ENCODE measurements at regions not wholly inside any gene's neighbourhood (a gene's known extent, or its start where the extent isn't known, plus 50 kb on each side); places are given as distances from the start of the nearest gene placed in this dataset.

DNA sequence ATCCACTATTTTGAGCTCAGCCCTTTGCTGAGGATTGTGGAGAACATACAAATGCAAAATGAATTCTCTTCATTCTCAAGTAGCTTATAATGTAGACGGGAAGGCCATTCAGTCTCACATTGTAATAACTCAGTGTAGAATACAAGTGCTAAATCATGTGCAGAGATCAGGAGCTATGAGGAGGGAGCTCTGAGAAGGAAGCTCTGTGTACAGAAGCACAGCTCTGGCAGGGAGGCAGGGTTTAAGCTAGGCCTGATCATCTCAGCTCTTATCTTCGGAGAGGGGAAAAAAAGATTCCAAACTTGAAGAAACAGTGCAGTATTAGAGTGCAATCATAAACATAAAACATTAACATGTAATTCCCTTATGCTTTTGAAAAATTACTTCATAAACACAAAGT lies 291.1 kb upstream of the SKOR2 start:
- H3K27me3 Mint-ChIP-seq (ENCODE audit: low read depth in 3 of 3), result peaks cover 0 to 5% (median 4%) of the 10 kb centered on the region in 3 donors
- H3K4me3 Mint-ChIP-seq, result no peak overlapping the region

GRCh38 chr18:47531717-47532116 lies 280.3 kb upstream of the SKOR2 start:
- H3K9me3 Mint-ChIP-seq, result peaks cover 0 to 9% (median 5%) of the 10 kb centered on the region in 7 donors
- TF ChIP-seq, protein P1, sequence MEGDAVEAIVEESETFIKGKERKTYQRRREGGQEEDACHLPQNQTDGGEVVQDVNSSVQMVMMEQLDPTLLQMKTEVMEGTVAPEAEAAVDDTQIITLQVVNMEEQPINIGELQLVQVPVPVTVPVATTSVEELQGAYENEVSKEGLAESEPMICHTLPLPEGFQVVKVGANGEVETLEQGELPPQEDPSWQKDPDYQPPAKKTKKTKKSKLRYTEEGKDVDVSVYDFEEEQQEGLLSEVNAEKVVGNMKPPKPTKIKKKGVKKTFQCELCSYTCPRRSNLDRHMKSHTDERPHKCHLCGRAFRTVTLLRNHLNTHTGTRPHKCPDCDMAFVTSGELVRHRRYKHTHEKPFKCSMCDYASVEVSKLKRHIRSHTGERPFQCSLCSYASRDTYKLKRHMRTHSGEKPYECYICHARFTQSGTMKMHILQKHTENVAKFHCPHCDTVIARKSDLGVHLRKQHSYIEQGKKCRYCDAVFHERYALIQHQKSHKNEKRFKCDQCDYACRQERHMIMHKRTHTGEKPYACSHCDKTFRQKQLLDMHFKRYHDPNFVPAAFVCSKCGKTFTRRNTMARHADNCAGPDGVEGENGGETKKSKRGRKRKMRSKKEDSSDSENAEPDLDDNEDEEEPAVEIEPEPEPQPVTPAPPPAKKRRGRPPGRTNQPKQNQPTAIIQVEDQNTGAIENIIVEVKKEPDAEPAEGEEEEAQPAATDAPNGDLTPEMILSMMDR (IDR thresholded peaks at IDR 0.05), result no peak

More for the DNA sequence above, 291.1 kb upstream of the SKOR2 start:
- H3K9ac ChIP-seq (ENCODE audit: insufficient read depth, low read length, poor library complexity, severe bottlenecking), result no peak overlapping the region
- H3K4me1 Mint-ChIP-seq, result no peaks in the 10 kb centered on the region
- no peaks in the 10 kb centered on the region for H3K4me1 ChIP-seq (ENCODE audit: control insufficient read depth in 1 of 2, insufficient read depth in 2 of 2, low read length in 2 of 2)
- H3K4me3 ChIP-seq (replicated peaks in 1 of 3; ENCODE audit: low read depth in 2 of 3, low read length in 3 of 3), result no peak overlapping the region
- intact Hi-C loops (cut with micrococcal nuclease), result no loop called here
- WGBS (ENCODE audit: insufficient coverage), result no CpG with 5 or more reads among the region's 2 CpGs
- no peaks in the 10 kb centered on the region for H3K27me3 ChIP-seq (ENCODE audit: control insufficient read depth in 2 of 2, insufficient read depth in 2 of 2, low read length in 2 of 2)
- TF ChIP-seq, protein P1 (IDR thresholded peaks at IDR 0.05), result no peak
- no peak for DNase-seq
- no peak overlapping the region for H3K27ac ChIP-seq (ENCODE audit: low read depth in 1 of 2, low read length in 2 of 2)
- no peaks in the 10 kb centered on the region for H3K36me3 ChIP-seq (replicated peaks in 1 of 2; ENCODE audit: control insufficient read depth in 1 of 2, insufficient read depth in 2 of 2, low read length in 2 of 2)
- H4K20me1 ChIP-seq (ENCODE audit: insufficient read depth, low read length), result no peaks in the 10 kb centered on the region
- H3K79me2 ChIP-seq (ENCODE audit: insufficient read depth, low read length), result no peaks in the 10 kb centered on the region
- H2AFZ ChIP-seq (ENCODE audit: insufficient read depth, low read depth, low read length, poor library complexity, severe bottlenecking), result no peak overlapping the region
- H3K9me3 Mint-ChIP-seq, result peaks cover 0 to 5% (median 3%) of the 10 kb centered on the region in 7 donors
- H3K27ac Mint-ChIP-seq, result no peak overlapping the region
- no peaks in the 10 kb centered on the region for H3K36me3 Mint-ChIP-seq
- no peak overlapping the region for H3K4me2 ChIP-seq (replicated peaks; ENCODE audit: extremely low read depth, low read length, poor library complexity, severe bottlenecking)
- no peaks in the 10 kb centered on the region for H3K9me3 ChIP-seq (replicated peaks in 1 of 2; ENCODE audit: control insufficient read depth in 1 of 2, insufficient read depth in 1 of 2, low read length in 2 of 2)

More at GRCh38 chr18:47531717-47532116, 280.3 kb upstream of the SKOR2 start:
- Mint-ChIP-seq H3K27me3 (ENCODE audit: low read depth in 3 of 3) (peaks cover 21 to 24% (median 23%) of the 10 kb centered on the region in 3 donors), H3K4me3 (no peak overlapping the region), H3K36me3 (no peaks in the 10 kb centered on the region), H3K4me1 (no peaks in the 10 kb centered on the region), H3K27ac (no peak overlapping the region)
- peaks cover 0 to 4% of the 10 kb centered on the region in 2 donors for H3K9me3 ChIP-seq (replicated peaks in 1 of 2; ENCODE audit: control insufficient read depth in 1 of 2, insufficient read depth in 1 of 2, low read length in 2 of 2)
- H3K27ac ChIP-seq (ENCODE audit: low read depth in 1 of 2, low read length in 2 of 2), result no peak overlapping the region
- H3K27me3 ChIP-seq (ENCODE audit: control insufficient read depth in 2 of 2, insufficient read depth in 2 of 2, low read length in 2 of 2), result peaks cover 8 to 22% of the 10 kb centered on the region in 2 donors
- no peak overlapping the region for H3K4me3 ChIP-seq (replicated peaks in 1 of 3; ENCODE audit: low read depth in 2 of 3, low read length in 3 of 3)
- no peaks in the 10 kb centered on the region for H3K79me2 ChIP-seq (ENCODE audit: insufficient read depth, low read length)
- H2AFZ ChIP-seq (ENCODE audit: insufficient read depth, low read depth, low read length, poor library complexity, severe bottlenecking), result no peak overlapping the region
- H3K4me2 ChIP-seq (replicated peaks; ENCODE audit: extremely low read depth, low read length, poor library complexity, severe bottlenecking), result no peak overlapping the region
- no peak for DNase-seq
- H3K9ac ChIP-seq (ENCODE audit: insufficient read depth, low read length, poor library complexity, severe bottlenecking), result no peak overlapping the region
- no peaks in the 10 kb centered on the region for H3K36me3 ChIP-seq (replicated peaks in 1 of 2; ENCODE audit: control insufficient read depth in 1 of 2, insufficient read depth in 2 of 2, low read length in 2 of 2)
- intact Hi-C loops (cut with micrococcal nuclease), result no loop called here
- WGBS (ENCODE audit: insufficient coverage), result 10% methylated on average over 27 of the region's 27 CpGs
- no peaks in the 10 kb centered on the region for H3K4me1 ChIP-seq (ENCODE audit: control insufficient read depth in 1 of 2, insufficient read depth in 2 of 2, low read length in 2 of 2)
- H4K20me1 ChIP-seq (ENCODE audit: insufficient read depth, low read length), result no peaks in the 10 kb centered on the region
